ENCODE measurements at regions not wholly inside any gene's neighbourhood (a gene's known extent, or its start where the extent isn't known, plus 50 kb on each side); places are given as distances from the start of the nearest gene placed in this dataset.

- Mint-ChIP-seq H3K9me3 (peaks cover 0 to 5% (median 0%) of the 10 kb centered on the region in 7 donors), H3K4me1 (peaks cover 7% of the 10 kb centered on the region), H3K4me3 (no peak overlapping the region), H3K27ac (no peak overlapping the region), H3K36me3 (no peaks in the 10 kb centered on the region), H3K27me3 (ENCODE audit: low read depth in 3 of 3) (peaks cover 0 to 1% (median 0%) of the 10 kb centered on the region in 3 donors)
- H3K27ac ChIP-seq (ENCODE audit: low read depth in 1 of 2, low read length in 2 of 2) = no peak overlapping the region
- intact Hi-C loops (cut with micrococcal nuclease) = no loop called here
- DNase-seq = no peak
- H3K79me2 ChIP-seq (ENCODE audit: insufficient read depth, low read length) = no peaks in the 10 kb centered on the region
- H3K4me2 ChIP-seq (replicated peaks; ENCODE audit: extremely low read depth, low read length, poor library complexity, severe bottlenecking) = no peak overlapping the region
- no peaks in the 10 kb centered on the region for H3K27me3 ChIP-seq (ENCODE audit: control insufficient read depth in 2 of 2, insufficient read depth in 2 of 2, low read length in 2 of 2)
- H3K4me1 ChIP-seq (ENCODE audit: control insufficient read depth in 1 of 2, insufficient read depth in 2 of 2, low read length in 2 of 2) = peaks cover 0 to 4% of the 10 kb centered on the region in 2 donors
- no peaks in the 10 kb centered on the region for H3K36me3 ChIP-seq (replicated peaks in 1 of 2; ENCODE audit: control insufficient read depth in 1 of 2, insufficient read depth in 2 of 2, low read length in 2 of 2)
- no peaks in the 10 kb centered on the region for H4K20me1 ChIP-seq (ENCODE audit: insufficient read depth, low read length)
- TF ChIP-seq, protein P1, sequence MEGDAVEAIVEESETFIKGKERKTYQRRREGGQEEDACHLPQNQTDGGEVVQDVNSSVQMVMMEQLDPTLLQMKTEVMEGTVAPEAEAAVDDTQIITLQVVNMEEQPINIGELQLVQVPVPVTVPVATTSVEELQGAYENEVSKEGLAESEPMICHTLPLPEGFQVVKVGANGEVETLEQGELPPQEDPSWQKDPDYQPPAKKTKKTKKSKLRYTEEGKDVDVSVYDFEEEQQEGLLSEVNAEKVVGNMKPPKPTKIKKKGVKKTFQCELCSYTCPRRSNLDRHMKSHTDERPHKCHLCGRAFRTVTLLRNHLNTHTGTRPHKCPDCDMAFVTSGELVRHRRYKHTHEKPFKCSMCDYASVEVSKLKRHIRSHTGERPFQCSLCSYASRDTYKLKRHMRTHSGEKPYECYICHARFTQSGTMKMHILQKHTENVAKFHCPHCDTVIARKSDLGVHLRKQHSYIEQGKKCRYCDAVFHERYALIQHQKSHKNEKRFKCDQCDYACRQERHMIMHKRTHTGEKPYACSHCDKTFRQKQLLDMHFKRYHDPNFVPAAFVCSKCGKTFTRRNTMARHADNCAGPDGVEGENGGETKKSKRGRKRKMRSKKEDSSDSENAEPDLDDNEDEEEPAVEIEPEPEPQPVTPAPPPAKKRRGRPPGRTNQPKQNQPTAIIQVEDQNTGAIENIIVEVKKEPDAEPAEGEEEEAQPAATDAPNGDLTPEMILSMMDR (IDR thresholded peaks at IDR 0.05) = no peak
- no peak overlapping the region for H2AFZ ChIP-seq (ENCODE audit: insufficient read depth, low read depth, low read length, poor library complexity, severe bottlenecking)
- H3K9me3 ChIP-seq (replicated peaks in 1 of 2; ENCODE audit: control insufficient read depth in 1 of 2, insufficient read depth in 1 of 2, low read length in 2 of 2) = no peaks in the 10 kb centered on the region
- 94% methylated on average over 2 of the region's 3 CpGs for WGBS (ENCODE audit: insufficient coverage)
- no peak overlapping the region for H3K9ac ChIP-seq (ENCODE audit: insufficient read depth, low read length, poor library complexity, severe bottlenecking)
- no peak overlapping the region for H3K4me3 ChIP-seq (replicated peaks in 1 of 3; ENCODE audit: low read depth in 2 of 3, low read length in 3 of 3)
Measured at GRCh38 chr10:33817605-33818004, 483.1 kb upstream of the NRP1 start.

DNA sequence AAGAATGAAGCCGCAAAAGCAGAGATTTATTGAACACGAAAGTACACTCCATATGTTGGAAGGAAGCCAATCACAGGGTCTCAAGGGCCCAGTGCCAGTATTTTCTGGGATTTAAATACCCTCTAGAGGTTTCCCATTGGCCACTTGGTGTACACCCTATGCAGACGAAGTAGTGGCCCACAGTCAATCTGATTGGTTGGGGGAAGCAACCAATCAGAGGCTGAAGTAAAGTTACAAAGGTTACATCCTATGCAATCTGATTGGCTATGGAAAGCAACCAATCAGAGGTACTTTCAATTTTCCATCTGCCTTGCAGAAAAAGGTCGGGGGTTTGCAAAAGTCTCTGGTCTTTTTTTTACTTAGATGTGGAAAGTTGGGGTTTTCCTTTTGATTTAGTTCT, 481.3 kb upstream of the NRP1 start:
- no peak overlapping the region for H3K4me3 ChIP-seq (replicated peaks in 1 of 3; ENCODE audit: low read depth in 2 of 3, low read length in 3 of 3)
- no peak overlapping the region for H2AFZ ChIP-seq (ENCODE audit: insufficient read depth, low read depth, low read length, poor library complexity, severe bottlenecking)
- peaks cover 0 to 4% of the 10 kb centered on the region in 2 donors for H3K4me1 ChIP-seq (ENCODE audit: control insufficient read depth in 1 of 2, insufficient read depth in 2 of 2, low read length in 2 of 2)
- H3K27ac Mint-ChIP-seq = peak overlapping the region in 1 of 7 donors; percentile 22
- no peak overlapping the region for H3K27ac ChIP-seq (ENCODE audit: low read depth in 1 of 2, low read length in 2 of 2)
- no peaks in the 10 kb centered on the region for H3K36me3 ChIP-seq (replicated peaks in 1 of 2; ENCODE audit: control insufficient read depth in 1 of 2, insufficient read depth in 2 of 2, low read length in 2 of 2)
- no peaks in the 10 kb centered on the region for H3K9me3 ChIP-seq (replicated peaks in 1 of 2; ENCODE audit: control insufficient read depth in 1 of 2, insufficient read depth in 1 of 2, low read length in 2 of 2)
- H3K9me3 Mint-ChIP-seq = peaks cover 0 to 5% (median 0%) of the 10 kb centered on the region in 7 donors
- H3K4me3 Mint-ChIP-seq = no peak overlapping the region
- H3K27me3 ChIP-seq (ENCODE audit: control insufficient read depth in 2 of 2, insufficient read depth in 2 of 2, low read length in 2 of 2) = no peaks in the 10 kb centered on the region
- 92% methylated on average over 3 of the region's 4 CpGs for WGBS (ENCODE audit: insufficient coverage)
- TF ChIP-seq, protein P1 (IDR thresholded peaks at IDR 0.05) = no peak
- H3K9ac ChIP-seq (ENCODE audit: insufficient read depth, low read length, poor library complexity, severe bottlenecking) = no peak overlapping the region
- no peak overlapping the region for H3K4me2 ChIP-seq (replicated peaks; ENCODE audit: extremely low read depth, low read length, poor library complexity, severe bottlenecking)
- peaks cover 7% of the 10 kb centered on the region for H3K4me1 Mint-ChIP-seq
- H3K36me3 Mint-ChIP-seq = no peaks in the 10 kb centered on the region
- H3K27me3 Mint-ChIP-seq (ENCODE audit: low read depth in 3 of 3) = no peaks in the 10 kb centered on the region
- intact Hi-C loops (cut with micrococcal nuclease) = no loop called here
- no peak for DNase-seq
- no peaks in the 10 kb centered on the region for H4K20me1 ChIP-seq (ENCODE audit: insufficient read depth, low read length)
- no peaks in the 10 kb centered on the region for H3K79me2 ChIP-seq (ENCODE audit: insufficient read depth, low read length)

Measured in CD14-positive monocyte (primary cell).